ENCODE measurements at regions not wholly inside any gene's neighbourhood (a gene's known extent, or its start where the extent isn't known, plus 50 kb on each side); places are given as distances from the start of the nearest gene placed in this dataset.

GRCh38 chr2:128521482-128521881 is 202.8 kb upstream of the HS6ST1 start:
- TF ChIP-seq CTCF (IDR thresholded peaks at IDR 0.05) (no peak), POLR2AphosphoS5 (IDR thresholded peaks at IDR 0.05) (no peak)

Measured in prostate gland (tissue), 2 donors.